Astrocyte of the spinal cord (primary cell): ENCODE measurements at regions not wholly inside any gene's neighbourhood (a gene's known extent, or its start where the extent isn't known, plus 50 kb on each side); places are given as distances from the start of the nearest gene placed in this dataset.

ENCODE experiments used
- DNase-seq: peaks from one replicate; pipeline ENCODE4 v3.0.0; 2011; ENCODE audit warnings: low read depth, low spot score
- H3K4me3 ChIP-seq: 2 replicates; pipeline ENCODE4 v1.5.1; 2011; ENCODE audit warnings: low read depth, mild to moderate bottlenecking, low read length, moderate library complexity
- CTCF ChIP-seq: IDR thresholded peaks from 2 replicates; pipeline ENCODE4 v1.5.1; 2012; ENCODE audit warnings: low read depth, mild to moderate bottlenecking, low read length, inconsistent platforms
- in situ Hi-C: cut with HindIII; loops from 2 replicates; pipeline ENCODE4 v1.10.0; 2017; ENCODE audit warnings: low sequenced_read_pairs

- no peak overlapping the region for H3K4me3 ChIP-seq
- in situ Hi-C loops, result no loop called here
- DNase-seq, result no peak
- no peak for TF ChIP-seq CTCF
Measured at GRCh38 chr9:119836036-119836435, 466.8 kb upstream of the BRINP1 start.

DNA sequence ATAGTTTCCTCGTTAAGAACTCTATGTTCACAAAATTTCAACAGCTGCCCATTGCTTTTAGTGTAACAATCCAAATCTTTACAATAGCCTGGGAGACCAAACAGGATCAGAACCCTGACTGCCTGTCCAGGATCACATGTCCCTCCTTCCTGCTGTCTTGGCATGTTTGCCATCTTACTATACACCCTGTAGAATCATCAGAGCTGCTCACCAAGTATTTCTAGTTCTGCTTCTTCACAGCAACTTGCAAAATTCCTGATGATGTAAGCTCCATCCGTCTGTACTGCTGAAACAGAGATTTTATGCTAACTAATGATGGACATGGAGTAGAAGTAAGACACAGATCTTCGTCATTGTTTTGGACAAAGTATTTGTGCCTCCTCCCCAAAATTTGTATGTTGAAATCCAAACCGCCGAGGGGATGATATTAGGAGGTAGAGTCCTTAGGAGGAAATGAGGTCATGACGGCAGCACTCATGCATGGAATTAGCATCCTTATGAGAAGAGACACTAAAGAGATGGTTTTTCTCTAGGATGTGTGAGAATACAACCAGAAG, 464.9 kb upstream of the BRINP1 start:
- H3K4me3 ChIP-seq, result no peak overlapping the region
- in situ Hi-C loops, result no loop called here
- no peak for DNase-seq
- no peak for TF ChIP-seq CTCF

- DNase-seq, result no peak
- H3K4me3 ChIP-seq, result no peak overlapping the region
- TF ChIP-seq CTCF, result no peak
- in situ Hi-C loops, result no loop called here
Measured at GRCh38 chr9:119831309-119831708, 462.1 kb upstream of the BRINP1 start.

GRCh38 chr9:119829748-119830147, 460.5 kb upstream of the BRINP1 start:
- H3K4me3 ChIP-seq, result no peak overlapping the region
- DNase-seq, result no peak
- in situ Hi-C loops, result no loop called here
- TF ChIP-seq CTCF, result no peak

GRCh38 chr9:119829186-119829585, 460.0 kb upstream of the BRINP1 start:
- in situ Hi-C loops, result no loop called here
- TF ChIP-seq CTCF, result no peak
- no peak for DNase-seq
- no peak overlapping the region for H3K4me3 ChIP-seq

- no peak for DNase-seq
- in situ Hi-C loops, result no loop called here
- no peak overlapping the region for H3K4me3 ChIP-seq
- no peak for TF ChIP-seq CTCF
Measured at GRCh38 chr9:119827526-119827925, 458.3 kb upstream of the BRINP1 start.

GRCh38 chr9:119827126-119827525, 457.9 kb upstream of the BRINP1 start:
- H3K4me3 ChIP-seq, result no peak overlapping the region
- DNase-seq, result no peak
- in situ Hi-C loops, result no loop called here
- TF ChIP-seq CTCF, result no peak
